B cell (primary cell): ENCODE measurements at regions not wholly inside any gene's neighbourhood (a gene's known extent, or its start where the extent isn't known, plus 50 kb on each side); places are given as distances from the start of the nearest gene placed in this dataset.
"Not testable (repeated sequence)": the region's sequence is repeated elsewhere in the genome, so short reads cannot be mapped to it uniquely, and the experiment has no call there.

ENCODE experiments used
- ATAC-seq: fragments of 200-7000 bp; cut with Tn5 transposase; one replicate; pipeline ENCODE4 v1.10.0; 2021; ENCODE audit warnings: low read depth, mild to moderate bottlenecking, moderate number of reproducible peaks, moderate library complexity
- CTCF ChIA-PET: fragments of 350-600 bp; sonication (Branson Sonifier 250); formaldehyde crosslinking; loops from one replicate; lab custom pipeline; 2021; ENCODE audit warnings: antibody characterized with exemption, inconsistent platforms; lab: Charles Lee
- POLR2A ChIA-PET: fragments of 350-600 bp; sonication (Branson Sonifier 250); formaldehyde crosslinking; loops from one replicate; lab custom pipeline; 2021; ENCODE audit warnings: antibody characterized with exemption; lab: Charles Lee
- DNase-seq: peaks from one replicate; pipeline ENCODE4 v3.0.0; 2013
- H2AFZ ChIP-seq: 2 replicates; pipeline ENCODE4 v1.6.1; 2012; ENCODE audit warnings: mild to moderate bottlenecking, low read depth, low read length; ENCODE audit not compliant: insufficient read depth, poor library complexity, severe bottlenecking
- H3K27ac ChIP-seq, 2 donors: 1 replicate in 1 of 2; 2 replicates in 1 of 2; pipeline ENCODE4 v1.5.1; 2012 to 2013; ENCODE audit warnings: low read length in 2 of 2, mild to moderate bottlenecking in 2 of 2, moderate library complexity in 1 of 2
- H3K27me3 ChIP-seq, 4 experiments: fragments of 200-600 bp in 1 of 4; sonication (generic) in 1 of 4; replicated peaks in 1 of 4; 1 replicate in 2 of 4; 2 replicates in 2 of 4; pipeline versions ENCODE4 v1.6.1 to v1.7.0; 2013 to 2016; ENCODE audit warnings: low read length in 3 of 4, mild to moderate bottlenecking in 2 of 4, mixed read lengths in 1 of 4, moderate library complexity in 1 of 4; ENCODE audit not compliant: insufficient read depth in 4 of 4, control insufficient read depth in 3 of 4; ENCODE audit errors: control extremely low read depth in 1 of 4
- H3K36me3 ChIP-seq, 2 experiments: replicated peaks in 1 of 2; 1 replicate in 1 of 2; 2 replicates in 1 of 2; pipeline versions ENCODE4 v1.6.1 to v1.7.1; 2013; ENCODE audit warnings: low read length in 1 of 2; ENCODE audit not compliant: insufficient read depth in 2 of 2, control insufficient read depth in 1 of 2; ENCODE audit errors: control extremely low read depth in 1 of 2, extremely low read depth in 1 of 2
- H3K4me1 ChIP-seq, 2 donors: fragments of 200-600 bp in 1 of 2; sonication (generic) in 1 of 2; 1 replicate in 1 of 2; 2 replicates in 1 of 2; pipeline versions ENCODE4 v1.5.1 to v1.6.1; 2013 to 2017; ENCODE audit warnings: low read length in 2 of 2; ENCODE audit not compliant: control insufficient read depth in 2 of 2, insufficient read depth in 2 of 2
- H3K4me2 ChIP-seq: replicated peaks from 2 replicates; pipeline ENCODE3; 2012; ENCODE audit warnings: mild to moderate bottlenecking, low read depth, low read length; ENCODE audit not compliant: poor library complexity, severe bottlenecking
- H3K4me3 ChIP-seq, 5 experiments: fragments of 200-600 bp in 1 of 5; sonication (generic) in 1 of 5; 1 replicate in 3 of 5; 2 replicates in 2 of 5; pipeline versions ENCODE4 v1.5.1 to v1.7.0; 2011 to 2016; ENCODE audit warnings: low read length in 4 of 5, mild to moderate bottlenecking in 4 of 5, low read depth in 2 of 5, control low read depth in 1 of 5, moderate library complexity in 1 of 5; ENCODE audit not compliant: insufficient read depth in 1 of 5; ENCODE audit errors: control extremely low read depth in 1 of 5, extremely low read depth in 1 of 5
- H3K79me2 ChIP-seq: fragments of 200-600 bp; sonication (generic); one replicate; pipeline ENCODE4 v1.6.0; 2016; ENCODE audit warnings: low read length; ENCODE audit not compliant: control insufficient read depth, insufficient read depth
- H3K9ac ChIP-seq: fragments of 200-600 bp; sonication (generic); 2 replicates; pipeline ENCODE4 v1.6.1; 2017; ENCODE audit warnings: mild to moderate bottlenecking, low read length, moderate library complexity
- H3K9me3 ChIP-seq, 3 donors: one replicate each; pipeline versions ENCODE4 v1.6.1 to v1.7.1; 2013; ENCODE audit warnings: low read length in 2 of 3; ENCODE audit not compliant: control insufficient read depth in 2 of 3, insufficient read depth in 1 of 3; ENCODE audit errors: control extremely low read depth in 1 of 3
- H4K20me1 ChIP-seq: 2 replicates; pipeline ENCODE4 v1.6.0; 2012; ENCODE audit warnings: mild to moderate bottlenecking, low read length; ENCODE audit not compliant: insufficient read depth, control insufficient read depth, poor library complexity, severe bottlenecking
- H3K27ac Mint-ChIP-seq: one replicate; pipeline ENCODE4 v1.8.0; 2021; ENCODE audit warnings: mixed read lengths
- H3K27me3 Mint-ChIP-seq: one replicate; pipeline ENCODE4 v1.8.0; 2021; ENCODE audit warnings: mixed read lengths
- H3K4me1 Mint-ChIP-seq: one replicate; pipeline ENCODE4 v1.8.0; 2021; ENCODE audit warnings: mixed read lengths
- H3K4me3 Mint-ChIP-seq: one replicate; pipeline ENCODE4 v1.8.0; 2021; ENCODE audit warnings: mixed read lengths
- H3K9me3 Mint-ChIP-seq: one replicate; pipeline ENCODE4 v1.8.0; 2022; ENCODE audit warnings: mixed read lengths; ENCODE audit not compliant: insufficient read depth
- EZH2 ChIP-seq: IDR thresholded peaks from 2 replicates; pipeline ENCODE4 v1.6.1; 2012; ENCODE audit warnings: borderline replicate concordance, low read depth, mild to moderate bottlenecking, moderate library complexity, low read length; ENCODE audit not compliant: insufficient read depth, poor library complexity, severe bottlenecking
- WGBS: methylation state at CpG from one replicate; pipeline ENCODE4 v1.1.5; 2013; ENCODE audit warnings: missing lambda C conversion rate; ENCODE audit not compliant: insufficient coverage; 5-methylcytosine and 5-hydroxymethylcytosine counted together
- intact Hi-C: fragments of 100-400 bp; cut with micrococcal nuclease; formaldehyde crosslinking; loops from one replicate; pipeline ENCODE4 v1.10.0; 2022
- TF ChIP-seq, protein P1 (sequence below): fragments of 200-600 bp; IDR thresholded peaks from one replicate; pipeline ENCODE4 v1.8.0; 2022; ENCODE audit warnings: antibody characterized with exemption, mild to moderate bottlenecking

DNA sequence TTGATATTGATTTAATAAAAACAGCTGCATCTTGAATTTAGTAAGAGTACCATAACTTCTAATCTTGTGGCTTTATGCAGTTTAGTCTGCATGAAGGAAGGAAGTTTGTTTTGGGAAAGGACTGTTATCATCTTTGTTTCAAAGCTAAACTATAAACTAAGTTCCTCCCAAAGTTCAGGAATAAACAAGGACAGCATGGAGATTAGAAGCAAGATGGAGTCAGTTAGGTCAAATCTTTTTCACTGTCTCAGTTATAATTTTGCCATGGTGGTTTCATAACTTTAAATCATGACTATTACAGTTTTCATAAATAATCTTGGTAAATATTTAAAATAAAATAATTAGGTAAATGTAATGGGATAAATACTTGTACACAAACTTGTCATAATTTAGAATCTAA is 189.9 kb upstream of the ETV3 start:
- H3K4me3 Mint-ChIP-seq, H3K9me3 Mint-ChIP-seq, H3K4me1 ChIP-seq, H3K79me2 ChIP-seq, intact Hi-C loops, H2AFZ ChIP-seq, ATAC-seq, H3K27ac Mint-ChIP-seq, H4K20me1 ChIP-seq, POLR2A ChIA-PET, H3K9ac ChIP-seq, H3K4me3 ChIP-seq, H3K36me3 ChIP-seq, DNase-seq, H3K9me3 ChIP-seq, H3K27ac ChIP-seq, H3K4me2 ChIP-seq, H3K4me1 Mint-ChIP-seq: not testable (repeated sequence)
- peaks cover 0 to 12% (median 5%) of the 10 kb centered on the region in 4 experiments for H3K27me3 ChIP-seq
- CTCF ChIA-PET, result interaction anchor here (1.8 kb wide), 1 partner anchor 17 kb away, joined by 3 read pairs; no protein-coding TSS in a partner anchor
- peaks cover 38% of the 10 kb centered on the region for H3K27me3 Mint-ChIP-seq

DNA sequence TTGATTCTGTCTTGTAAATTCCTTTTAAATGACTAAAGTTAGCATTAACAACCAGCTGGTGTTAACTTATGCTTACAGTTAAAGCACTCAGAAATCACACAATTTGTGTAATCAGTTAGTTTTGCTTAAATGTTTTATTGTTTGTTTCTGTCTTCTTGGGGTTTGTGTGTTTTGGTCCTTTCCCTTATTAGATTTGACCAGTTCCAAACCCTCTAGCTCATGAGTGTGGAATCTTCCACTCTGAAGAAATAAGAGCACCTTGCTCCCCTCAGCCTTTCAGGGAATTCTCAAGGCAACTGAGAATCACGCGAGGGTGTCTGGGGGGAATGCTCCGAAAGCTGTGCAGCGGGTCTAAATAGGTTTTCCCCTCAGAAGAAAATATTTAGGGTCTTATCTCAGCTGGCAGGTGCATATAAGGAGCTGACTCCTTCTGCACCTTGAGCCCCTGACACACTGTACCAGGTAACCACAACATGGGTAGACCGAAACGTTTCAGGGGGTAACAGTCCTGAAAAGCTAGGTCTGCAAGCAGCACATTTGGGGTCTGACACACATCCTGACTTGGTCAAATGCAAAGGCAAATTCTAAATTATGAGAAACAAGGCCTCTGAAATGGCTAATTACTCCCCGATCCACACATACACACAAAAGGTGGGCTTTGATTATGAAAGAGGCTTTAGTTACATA is 188.1 kb upstream of the ETV3 start:
- no peak for DNase-seq
- CTCF ChIA-PET, result interaction anchor here (0.7 kb wide), 1 partner anchor 16 kb away, joined by 3 read pairs; no protein-coding TSS in a partner anchor
- Histone ChIP-seq H3K4me3 (no peak overlapping the region), H3K27ac (no peak overlapping the region), H3K9ac (no peak overlapping the region), H4K20me1 (no peaks in the 10 kb centered on the region), H3K27me3 (peaks cover 0 to 14% (median 6%) of the 10 kb centered on the region in 4 experiments), H3K4me2 (no peak overlapping the region), H3K4me1 (no peaks in the 10 kb centered on the region), H3K79me2 (no peaks in the 10 kb centered on the region), H3K9me3 (no peaks in the 10 kb centered on the region), H2AFZ (no peak overlapping the region), H3K36me3 (no peaks in the 10 kb centered on the region)
- 100% methylated on average over 2 of the region's 7 CpGs for WGBS
- intact Hi-C loops, result no loop called here
- POLR2A ChIA-PET, result no interaction called here
- no peak for TF ChIP-seq EZH2
- TF ChIP-seq, protein P1, sequence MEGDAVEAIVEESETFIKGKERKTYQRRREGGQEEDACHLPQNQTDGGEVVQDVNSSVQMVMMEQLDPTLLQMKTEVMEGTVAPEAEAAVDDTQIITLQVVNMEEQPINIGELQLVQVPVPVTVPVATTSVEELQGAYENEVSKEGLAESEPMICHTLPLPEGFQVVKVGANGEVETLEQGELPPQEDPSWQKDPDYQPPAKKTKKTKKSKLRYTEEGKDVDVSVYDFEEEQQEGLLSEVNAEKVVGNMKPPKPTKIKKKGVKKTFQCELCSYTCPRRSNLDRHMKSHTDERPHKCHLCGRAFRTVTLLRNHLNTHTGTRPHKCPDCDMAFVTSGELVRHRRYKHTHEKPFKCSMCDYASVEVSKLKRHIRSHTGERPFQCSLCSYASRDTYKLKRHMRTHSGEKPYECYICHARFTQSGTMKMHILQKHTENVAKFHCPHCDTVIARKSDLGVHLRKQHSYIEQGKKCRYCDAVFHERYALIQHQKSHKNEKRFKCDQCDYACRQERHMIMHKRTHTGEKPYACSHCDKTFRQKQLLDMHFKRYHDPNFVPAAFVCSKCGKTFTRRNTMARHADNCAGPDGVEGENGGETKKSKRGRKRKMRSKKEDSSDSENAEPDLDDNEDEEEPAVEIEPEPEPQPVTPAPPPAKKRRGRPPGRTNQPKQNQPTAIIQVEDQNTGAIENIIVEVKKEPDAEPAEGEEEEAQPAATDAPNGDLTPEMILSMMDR, result no peak
- peaks cover 43% of the 10 kb centered on the region for H3K27me3 Mint-ChIP-seq
- ATAC-seq, result no peak
- no peaks in the 10 kb centered on the region for H3K4me1 Mint-ChIP-seq
- H3K27ac Mint-ChIP-seq, result no peak overlapping the region
- H3K4me3 Mint-ChIP-seq, result no peak overlapping the region
- peaks cover 5% of the 10 kb centered on the region for H3K9me3 Mint-ChIP-seq
